Small intestine (tissue), 7 donors: ENCODE measurements at regions not wholly inside any gene's neighbourhood (a gene's known extent, or its start where the extent isn't known, plus 50 kb on each side); places are given as distances from the start of the nearest gene placed in this dataset.
"Not testable (repeated sequence)": the region's sequence is repeated elsewhere in the genome, so short reads cannot be mapped to it uniquely, and the experiment has no call there.

ENCODE experiments used
- DNase-seq, 2 donors: peaks; one replicate each; pipeline versions ENCODE4 v3.0.0 to v3.0.0-alpha.2; 2013
- FAIRE-seq: peaks from 2 replicates; lab custom pipeline; 2012; peaks lifted over from hg19 to GRCh38; lab: Jason Lieb, UNC
- H3K27ac ChIP-seq, 3 donors: one replicate each; pipeline ENCODE4 v1.5.1; 2013; ENCODE audit warnings: low read length in 2 of 3, mild to moderate bottlenecking in 2 of 3, control low read depth in 1 of 3, inconsistent platforms in 1 of 3, low read depth in 1 of 3, moderate library complexity in 1 of 3
- H3K27me3 ChIP-seq, 3 donors: one replicate each; pipeline ENCODE4 v1.6.1; 2013; ENCODE audit warnings: low read length in 3 of 3, inconsistent platforms in 1 of 3; ENCODE audit not compliant: control insufficient read depth in 3 of 3, insufficient read depth in 3 of 3
- H3K36me3 ChIP-seq, 3 donors: one replicate each; pipeline ENCODE4 v1.6.1; 2013; ENCODE audit warnings: low read length in 3 of 3, inconsistent platforms in 1 of 3, low read depth in 1 of 3, mild to moderate bottlenecking in 1 of 3, moderate library complexity in 1 of 3; ENCODE audit not compliant: control insufficient read depth in 3 of 3, insufficient read depth in 2 of 3
- H3K4me1 ChIP-seq, 3 donors: one replicate each; pipeline ENCODE4 v1.6.1; 2013; ENCODE audit warnings: low read length in 2 of 3, inconsistent platforms in 1 of 3, low read depth in 1 of 3, mild to moderate bottlenecking in 1 of 3, moderate library complexity in 1 of 3; ENCODE audit not compliant: control insufficient read depth in 3 of 3, insufficient read depth in 2 of 3
- H3K4me3 ChIP-seq, 3 donors: one replicate each; pipeline ENCODE4 v1.5.1; 2013; ENCODE audit warnings: low read length in 3 of 3, control low read depth in 1 of 3, inconsistent platforms in 1 of 3, low read depth in 1 of 3, mild to moderate bottlenecking in 1 of 3, moderate library complexity in 1 of 3
- H3K9me3 ChIP-seq, 2 donors: one replicate each; pipeline ENCODE4 v1.6.1; 2013; ENCODE audit warnings: low read depth in 1 of 2, low read length in 1 of 2; ENCODE audit not compliant: control insufficient read depth in 2 of 2, insufficient read depth in 1 of 2
- WGBS, 3 donors: extraction: QIAGEN DNeasy Blood & Tissue Kit; methylation state at CpG; one replicate each; pipeline ENCODE4 v1.1.7; 2013; 5-methylcytosine and 5-hydroxymethylcytosine counted together
- donor health status: healthy with polysubstance abuse.
- donor health status: control.
- donor health status: control.
- donor health status: Bipolar disorder and iron deficiency.
- donor health status: healthy.

GRCh38 chr7:114077158-114077524, 158.3 kb upstream of the PPP1R3A start:
- not testable (repeated sequence) for H3K4me3 ChIP-seq, FAIRE-seq, H3K9me3 ChIP-seq, H3K27me3 ChIP-seq, H3K27ac ChIP-seq, H3K36me3 ChIP-seq, H3K4me1 ChIP-seq, DNase-seq
- WGBS, 3 donors = 97 to 98% (median 97%) methylated on average over 16 to 18 of the region's 18 CpGs

- not testable (repeated sequence) for FAIRE-seq, H3K36me3 ChIP-seq, H3K27me3 ChIP-seq, H3K4me1 ChIP-seq, H3K4me3 ChIP-seq, H3K27ac ChIP-seq, H3K9me3 ChIP-seq, DNase-seq
- WGBS, 3 donors = 94 to 98% (median 96%) methylated on average over 23 to 38 of the region's 38 CpGs
These were observed 157.8 kb upstream of the PPP1R3A start for GRCh38 chr7:114076392-114077157.

DNA sequence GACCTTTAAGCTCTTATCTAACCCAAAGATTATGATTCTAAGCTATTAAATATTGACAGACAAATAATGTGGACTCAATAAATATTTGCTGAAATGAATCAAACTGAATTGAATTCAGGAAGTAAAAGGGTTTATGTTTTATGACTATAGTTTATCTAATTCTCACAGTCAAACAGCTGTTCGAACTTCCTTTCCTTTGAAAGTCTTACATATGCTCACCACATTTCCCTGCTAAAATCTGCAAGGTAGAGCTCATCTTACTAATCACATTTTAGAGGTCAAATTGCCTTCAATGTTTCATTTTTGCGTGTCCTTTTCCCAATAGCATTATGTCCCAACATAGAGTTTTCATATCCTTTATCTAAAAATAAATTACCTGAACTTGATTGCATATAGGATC, 154.9 kb upstream of the PPP1R3A start:
- DNase-seq = peak in 1 of 2 donors; percentile 46

DNA sequence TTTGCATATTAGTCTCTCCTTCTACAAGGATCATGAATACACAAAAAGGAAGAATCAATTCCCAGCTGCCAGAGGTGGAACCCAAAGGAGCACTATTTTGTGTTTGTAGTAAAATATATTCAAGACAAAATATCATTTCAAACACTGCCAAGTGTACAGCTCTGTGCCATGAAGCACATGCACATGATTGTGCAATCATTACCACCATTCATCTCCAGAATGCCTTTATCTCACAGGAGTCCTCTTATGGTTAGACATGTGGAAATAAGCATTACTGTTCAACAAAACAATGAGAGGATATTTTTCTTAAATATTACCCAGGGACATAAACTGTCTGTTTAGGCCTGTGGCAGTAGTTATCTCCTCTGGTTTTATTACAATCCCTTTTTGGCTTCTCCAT, 151.4 kb upstream of the PPP1R3A start:
- no peaks in the 10 kb centered on the region for H3K4me1 ChIP-seq
- H3K4me3 ChIP-seq = no peak overlapping the region
- no peaks in the 10 kb centered on the region for H3K36me3 ChIP-seq
- FAIRE-seq (no peak), DNase-seq (no peak)
- H3K27me3 ChIP-seq = no peaks in the 10 kb centered on the region
- H3K27ac ChIP-seq = no peak overlapping the region
- H3K9me3 ChIP-seq = no peaks in the 10 kb centered on the region

More for the DNA sequence above, 154.9 kb upstream of the PPP1R3A start:
- 1 to 27% (median 15%) methylated on average over 2 of the region's 2 CpGs for WGBS, 3 donors
- H3K36me3 ChIP-seq = no peaks in the 10 kb centered on the region
- no peaks in the 10 kb centered on the region for H3K27me3 ChIP-seq
- H3K27ac ChIP-seq = no peak overlapping the region
- FAIRE-seq = no peak
- no peaks in the 10 kb centered on the region for H3K4me1 ChIP-seq
- H3K4me3 ChIP-seq = no peak overlapping the region
- no peaks in the 10 kb centered on the region for H3K9me3 ChIP-seq

DNA sequence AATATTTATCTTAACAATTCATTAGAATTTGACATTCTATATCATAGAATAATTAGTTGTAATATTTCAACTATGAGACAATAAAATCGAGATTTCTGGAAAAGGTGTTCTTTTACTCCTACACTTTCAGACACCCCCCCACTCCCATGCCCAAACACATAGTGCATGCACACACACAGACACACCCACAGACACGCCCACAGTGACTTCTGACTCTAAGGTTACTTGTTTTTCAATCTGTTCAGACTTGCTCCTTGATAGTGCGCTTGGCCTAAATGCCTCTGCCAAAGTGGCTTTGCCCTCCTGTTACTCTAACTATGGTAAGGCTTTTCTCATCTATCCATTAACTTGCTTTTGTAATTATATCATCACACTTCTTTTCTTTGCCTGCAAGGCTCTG, 144.0 kb upstream of the PPP1R3A start:
- WGBS, 3 donors = 61 to 78% (median 68%) methylated on average over 3 of the region's 3 CpGs
- H3K9me3 ChIP-seq = no peaks in the 10 kb centered on the region
- H3K27ac ChIP-seq = no peak overlapping the region
- no peak for FAIRE-seq
- no peaks in the 10 kb centered on the region for H3K36me3 ChIP-seq
- no peaks in the 10 kb centered on the region for H3K27me3 ChIP-seq
- DNase-seq = no peak
- no peaks in the 10 kb centered on the region for H3K4me1 ChIP-seq
- H3K4me3 ChIP-seq = no peak overlapping the region

DNA sequence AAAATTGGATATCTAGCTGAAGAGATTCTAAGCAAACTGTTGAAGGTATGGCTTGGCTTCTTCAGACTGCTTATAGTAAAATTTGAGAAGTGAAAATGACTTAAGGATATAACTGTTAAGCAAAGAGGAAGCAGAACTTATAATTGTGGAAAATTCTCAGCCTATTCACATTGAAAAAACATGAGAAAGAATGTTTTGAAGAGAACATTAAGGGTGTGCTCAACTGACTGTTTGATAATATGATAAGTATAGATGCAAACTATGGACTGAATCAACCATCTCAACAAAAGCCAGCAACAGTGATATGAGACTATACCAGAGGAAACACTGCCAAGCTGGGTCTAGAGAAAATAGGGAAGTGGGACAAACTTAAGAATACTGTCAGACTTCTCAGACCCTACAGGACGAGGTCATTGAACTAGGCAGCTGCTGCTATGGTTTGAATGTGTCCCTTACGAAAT, 133.1 kb upstream of the PPP1R3A start:
- WGBS, 3 donors = 39 to 79% (median 78%) methylated on average over 2 of the region's 2 CpGs
- Histone ChIP-seq H3K27ac (no peak overlapping the region), H3K4me1 (peaks cover 0 to 6% (median 0%) of the 10 kb centered on the region in 3 donors), H3K36me3 (no peaks in the 10 kb centered on the region), H3K27me3 (no peaks in the 10 kb centered on the region), H3K4me3 (no peak overlapping the region), H3K9me3 (no peaks in the 10 kb centered on the region)
- FAIRE-seq (no peak), DNase-seq (no peak)

GRCh38 chr7:114050571-114050970, 131.8 kb upstream of the PPP1R3A start:
- no peak overlapping the region for H3K27ac ChIP-seq
- DNase-seq (no peak), FAIRE-seq (no peak)
- no peak overlapping the region for H3K4me3 ChIP-seq
- H3K9me3 ChIP-seq = no peaks in the 10 kb centered on the region
- H3K27me3 ChIP-seq = no peaks in the 10 kb centered on the region
- peaks cover 0 to 6% (median 0%) of the 10 kb centered on the region in 3 donors for H3K4me1 ChIP-seq
- 80 to 82% (median 82%) methylated on average over 3 of the region's 3 CpGs for WGBS, 3 donors
- H3K36me3 ChIP-seq = no peaks in the 10 kb centered on the region

- H3K9me3 ChIP-seq = no peaks in the 10 kb centered on the region
- FAIRE-seq (no peak), DNase-seq (peak; percentile 42 to 67)
- 70 to 75% (median 72%) methylated on average over 12 of the region's 12 CpGs for WGBS, 3 donors
- peaks cover 0 to 6% (median 0%) of the 10 kb centered on the region in 3 donors for H3K4me1 ChIP-seq
- peak overlapping the region in 1 of 3 donors; percentile 18 for H3K4me3 ChIP-seq
- H3K27me3 ChIP-seq = no peaks in the 10 kb centered on the region
- H3K27ac ChIP-seq = no peak overlapping the region
- no peaks in the 10 kb centered on the region for H3K36me3 ChIP-seq
These were observed 129.8 kb upstream of the PPP1R3A start for GRCh38 chr7:114048386-114049235.
